ENCODE measurements at regions not wholly inside any gene's neighbourhood (a gene's known extent, or its start where the extent isn't known, plus 50 kb on each side); places are given as distances from the start of the nearest gene placed in this dataset.

DNA sequence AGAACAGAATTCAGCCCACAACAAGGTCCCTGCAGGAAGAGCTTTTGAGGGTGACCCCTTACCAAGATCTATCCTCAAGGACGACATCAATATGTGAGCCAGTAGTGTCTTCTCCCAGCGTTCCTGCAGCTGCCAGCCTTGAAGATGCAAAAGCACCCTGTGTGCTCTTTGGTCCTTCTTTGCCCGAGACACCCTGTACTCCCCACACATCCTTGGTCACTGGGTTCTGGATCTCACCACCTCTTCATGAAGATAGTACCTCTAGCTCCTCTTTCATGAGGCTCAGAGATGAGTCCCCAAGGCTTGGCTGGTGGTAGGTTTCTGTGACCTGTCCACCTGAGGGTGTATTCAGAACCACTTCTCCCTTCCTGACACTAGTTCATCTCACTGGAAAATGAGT is 259.6 kb upstream of the FOXQ1 start:
- intact Hi-C loops (cut with DNase I): no loop called here
- WGBS, 2 donors: 77 to 91% methylated on average over 3 of the region's 3 CpGs
- no peak for DNase-seq

DNA sequence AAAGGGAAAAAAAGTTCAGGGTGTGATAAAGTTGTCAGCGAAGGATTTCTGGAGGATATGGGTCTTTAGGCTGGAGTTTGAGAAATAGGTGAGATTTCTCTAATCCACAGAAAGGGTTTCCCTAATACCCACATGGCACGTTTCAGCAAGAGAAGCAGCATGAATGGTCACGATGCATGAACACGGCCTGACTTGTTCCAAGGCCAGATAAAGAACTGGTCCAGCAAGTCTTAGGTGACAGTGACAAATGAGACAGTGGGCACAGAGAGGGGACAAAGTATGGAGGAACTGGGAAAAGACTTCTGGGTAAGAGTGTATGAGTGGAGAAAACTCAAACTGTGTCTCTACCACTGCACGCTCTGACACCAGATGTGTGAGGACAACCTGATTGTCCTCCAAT is 262.0 kb upstream of the FOXQ1 start:
- Histone ChIP-seq H3K27ac (no peak overlapping the region), H3K27me3 (no peaks in the 10 kb centered on the region), H3K36me3 (no peaks in the 10 kb centered on the region), H3K4me1 (peaks cover 0 to 33% (median 7%) of the 10 kb centered on the region in 3 donors), H3K9me3 (no peaks in the 10 kb centered on the region), H3K4me3 (no peak overlapping the region)
- TF ChIP-seq POLR2A (IDR thresholded peaks at IDR 0.05): no peak
- TF ChIP-seq, protein P1, sequence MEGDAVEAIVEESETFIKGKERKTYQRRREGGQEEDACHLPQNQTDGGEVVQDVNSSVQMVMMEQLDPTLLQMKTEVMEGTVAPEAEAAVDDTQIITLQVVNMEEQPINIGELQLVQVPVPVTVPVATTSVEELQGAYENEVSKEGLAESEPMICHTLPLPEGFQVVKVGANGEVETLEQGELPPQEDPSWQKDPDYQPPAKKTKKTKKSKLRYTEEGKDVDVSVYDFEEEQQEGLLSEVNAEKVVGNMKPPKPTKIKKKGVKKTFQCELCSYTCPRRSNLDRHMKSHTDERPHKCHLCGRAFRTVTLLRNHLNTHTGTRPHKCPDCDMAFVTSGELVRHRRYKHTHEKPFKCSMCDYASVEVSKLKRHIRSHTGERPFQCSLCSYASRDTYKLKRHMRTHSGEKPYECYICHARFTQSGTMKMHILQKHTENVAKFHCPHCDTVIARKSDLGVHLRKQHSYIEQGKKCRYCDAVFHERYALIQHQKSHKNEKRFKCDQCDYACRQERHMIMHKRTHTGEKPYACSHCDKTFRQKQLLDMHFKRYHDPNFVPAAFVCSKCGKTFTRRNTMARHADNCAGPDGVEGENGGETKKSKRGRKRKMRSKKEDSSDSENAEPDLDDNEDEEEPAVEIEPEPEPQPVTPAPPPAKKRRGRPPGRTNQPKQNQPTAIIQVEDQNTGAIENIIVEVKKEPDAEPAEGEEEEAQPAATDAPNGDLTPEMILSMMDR (IDR thresholded peaks at IDR 0.05): no peak
- DNase-seq: no peak
- WGBS, 2 donors: 44 to 50% methylated on average over 5 of the region's 5 CpGs
- intact Hi-C loops (cut with DNase I): no loop called here

More for the DNA sequence above, 259.6 kb upstream of the FOXQ1 start:
- Histone ChIP-seq H3K27me3 (no peaks in the 10 kb centered on the region), H3K9me3 (no peaks in the 10 kb centered on the region), H3K4me3 (no peak overlapping the region), H3K4me1 (peaks cover 0 to 36% (median 9%) of the 10 kb centered on the region in 3 donors), H3K36me3 (no peaks in the 10 kb centered on the region), H3K27ac (no peak overlapping the region)
- no peak for TF ChIP-seq POLR2A (IDR thresholded peaks at IDR 0.05)
- TF ChIP-seq, protein P1 (IDR thresholded peaks at IDR 0.05): no peak

DNA sequence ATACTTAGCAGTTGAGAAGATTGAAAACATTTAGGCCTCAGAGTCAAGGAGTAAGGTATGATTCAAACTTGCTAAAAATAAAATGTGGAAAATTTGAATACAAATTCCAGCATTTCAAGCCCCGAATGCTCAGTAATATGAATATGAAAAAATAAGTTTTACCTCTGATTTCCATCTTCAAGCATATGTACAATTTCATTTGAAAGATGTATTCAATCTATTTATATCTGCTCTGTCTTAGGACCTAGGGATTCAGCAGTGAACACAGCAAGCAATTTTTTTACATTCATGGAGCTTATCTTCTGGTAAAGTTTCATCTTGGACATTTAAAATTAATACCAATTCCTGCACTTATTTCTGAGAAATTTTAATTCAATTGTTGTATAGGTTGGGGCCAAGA is 262.7 kb upstream of the FOXQ1 start:
- Histone ChIP-seq H3K4me3 (no peak overlapping the region), H3K9me3 (no peaks in the 10 kb centered on the region), H3K4me1 (peaks cover 0 to 30% (median 6%) of the 10 kb centered on the region in 3 donors), H3K27ac (no peak overlapping the region), H3K36me3 (no peaks in the 10 kb centered on the region), H3K27me3 (peaks cover 0 to 5% (median 0%) of the 10 kb centered on the region in 4 donors)
- no peak for TF ChIP-seq POLR2A (IDR thresholded peaks at IDR 0.05)
- TF ChIP-seq, protein P1 (IDR thresholded peaks at IDR 0.05): no peak
- no peak for DNase-seq
- intact Hi-C loops (cut with DNase I): no loop called here
- 81 to 83% methylated on average over 1 of the region's 1 CpG for WGBS, 2 donors

DNA sequence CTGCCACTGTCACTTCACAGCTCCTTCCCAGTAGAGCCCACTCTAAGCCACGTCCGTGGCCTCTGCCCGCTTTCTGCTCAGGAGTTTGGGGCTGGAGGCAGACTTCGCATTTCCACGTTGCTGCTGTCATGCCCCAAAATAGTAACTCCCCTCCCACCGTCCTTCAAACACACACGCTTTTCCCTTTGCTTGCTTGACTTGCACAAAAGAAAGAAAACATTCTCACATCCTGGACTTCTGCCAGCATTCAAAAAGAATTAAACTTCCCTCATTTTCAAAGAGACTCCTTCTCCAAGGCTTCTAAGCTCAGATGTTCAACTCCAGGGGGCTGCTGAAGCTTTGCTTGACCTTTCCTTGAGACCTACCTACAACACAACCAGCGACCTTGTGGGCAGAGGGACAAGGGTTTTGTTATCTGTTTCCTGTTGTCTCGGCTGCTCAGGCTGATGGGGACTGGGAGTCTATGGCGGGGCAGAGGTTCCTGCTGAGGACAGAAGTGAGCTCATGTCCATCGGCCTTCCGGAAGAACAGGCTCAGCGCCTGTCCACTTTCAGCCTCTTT is 263.8 kb upstream of the FOXQ1 start:
- 38 to 44% methylated on average over 13 of the region's 13 CpGs for WGBS, 2 donors
- H3K36me3 ChIP-seq: no peaks in the 10 kb centered on the region
- intact Hi-C loops (cut with DNase I): no loop called here
- H3K27ac ChIP-seq: no peak overlapping the region
- DNase-seq: no peak
- peaks cover 0 to 7% (median 0%) of the 10 kb centered on the region in 4 donors for H3K27me3 ChIP-seq
- peaks cover 0 to 30% (median 6%) of the 10 kb centered on the region in 3 donors for H3K4me1 ChIP-seq
- H3K4me3 ChIP-seq: no peak overlapping the region
- TF ChIP-seq, protein P1 (IDR thresholded peaks at IDR 0.05): no peak
- no peak for TF ChIP-seq POLR2A (IDR thresholded peaks at IDR 0.05)
- no peaks in the 10 kb centered on the region for H3K9me3 ChIP-seq

DNA sequence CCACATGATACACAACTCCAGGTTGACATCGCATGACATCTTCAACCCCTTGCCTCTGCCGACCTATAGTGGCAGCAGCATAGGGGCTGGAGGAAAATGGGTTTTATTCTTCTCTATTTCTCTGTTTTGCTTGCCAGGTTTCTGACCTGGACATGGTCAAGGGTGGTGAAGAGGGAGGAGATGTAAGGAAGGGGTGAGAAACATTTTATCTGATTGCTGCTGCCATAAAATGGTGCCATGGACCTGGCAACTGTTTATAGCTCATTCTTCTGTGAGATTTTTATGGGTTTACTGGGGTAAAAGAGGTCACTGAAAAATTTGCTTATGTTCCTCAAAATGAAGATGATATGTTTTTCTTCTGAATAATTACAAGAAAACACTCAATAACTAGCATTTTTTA is 266.7 kb upstream of the FOXQ1 start:
- H3K9me3 ChIP-seq: no peaks in the 10 kb centered on the region
- peaks cover 0 to 7% (median 0%) of the 10 kb centered on the region in 4 donors for H3K27me3 ChIP-seq
- intact Hi-C loops (cut with DNase I): no loop called here
- no peak for DNase-seq
- TF ChIP-seq, protein P1 (IDR thresholded peaks at IDR 0.05): no peak
- TF ChIP-seq POLR2A (IDR thresholded peaks at IDR 0.05): no peak
- H3K36me3 ChIP-seq: no peaks in the 10 kb centered on the region
- peaks cover 0 to 34% (median 6%) of the 10 kb centered on the region in 3 donors for H3K4me1 ChIP-seq
- H3K4me3 ChIP-seq: no peak overlapping the region
- WGBS, 2 donors: 83 to 93% methylated on average over 2 of the region's 2 CpGs
- H3K27ac ChIP-seq: no peak overlapping the region

Measured in esophagus squamous epithelium (tissue), 5 donors.